GM18507 (cell line): ENCODE measurements at regions not wholly inside any gene's neighbourhood (a gene's known extent, or its start where the extent isn't known, plus 50 kb on each side); places are given as distances from the start of the nearest gene placed in this dataset.

Experiments
- DNase-seq: peaks from one replicate; pipeline ENCODE4 v3.0.0; 2011; ENCODE audit warnings: low read depth; ENCODE audit not compliant: insufficient read length; ENCODE audit errors: extremely low spot score
- FAIRE-seq: peaks from 2 replicates; lab custom pipeline; 2011; peaks lifted over from hg19 to GRCh38; lab: Jason Lieb, UNC

GRCh38 chr16:66291833-66292232 is 74.7 kb upstream of the CDH5 start:
- DNase-seq (no peak), FAIRE-seq (no peak)

GRCh38 chr16:66290431-66290830 is 76.1 kb upstream of the CDH5 start:
- DNase-seq (no peak), FAIRE-seq (no peak)

- FAIRE-seq (no peak), DNase-seq (no peak)
Measured at GRCh38 chr16:66289986-66290385, 76.5 kb upstream of the CDH5 start.

- FAIRE-seq (no peak), DNase-seq (no peak)
Measured at GRCh38 chr16:66289051-66289680, 77.3 kb upstream of the CDH5 start.

GRCh38 chr16:66287926-66288325 is 78.6 kb upstream of the CDH5 start:
- DNase-seq = no peak
- no peak for FAIRE-seq

- FAIRE-seq = no peak
- DNase-seq = no peak
Measured at GRCh38 chr16:66287416-66287815, 79.1 kb upstream of the CDH5 start.

GRCh38 chr16:66286527-66286926 is 80.0 kb upstream of the CDH5 start:
- no peak for DNase-seq
- FAIRE-seq = no peak

GRCh38 chr16:66278604-66279262 is 87.8 kb upstream of the CDH5 start:
- DNase-seq (no peak), FAIRE-seq (no peak)

- FAIRE-seq = no peak
- DNase-seq = no peak
Measured at GRCh38 chr16:66278111-66278531, 88.4 kb upstream of the CDH5 start.

- DNase-seq (no peak), FAIRE-seq (no peak)
Measured at GRCh38 chr16:66277311-66278070, 89.0 kb upstream of the CDH5 start.

GRCh38 chr16:66275775-66276428 is 90.6 kb upstream of the CDH5 start:
- peak; percentile 62 for FAIRE-seq
- peak; percentile 17 for DNase-seq

GRCh38 chr16:66274335-66275110 is 92.0 kb upstream of the CDH5 start:
- FAIRE-seq (peak; percentile 52), DNase-seq (no peak)

GRCh38 chr16:66273644-66274334 is 92.7 kb upstream of the CDH5 start:
- FAIRE-seq (no peak), DNase-seq (no peak)

- DNase-seq = no peak
Measured at GRCh38 chr16:66273053-66273452, 93.4 kb upstream of the CDH5 start.

GRCh38 chr16:66272461-66272860 is 94.0 kb upstream of the CDH5 start:
- FAIRE-seq = no peak
- DNase-seq = no peak

More at GRCh38 chr16:66273053-66273452, 93.4 kb upstream of the CDH5 start:
- no peak for FAIRE-seq

GRCh38 chr16:66271074-66272060 is 95.1 kb upstream of the CDH5 start:
- FAIRE-seq (no peak), DNase-seq (no peak)

GRCh38 chr16:66270333-66270927 is 96.1 kb upstream of the CDH5 start:
- FAIRE-seq (no peak), DNase-seq (peak; percentile 68)
